ENCODE measurements at regions not wholly inside any gene's neighbourhood (a gene's known extent, or its start where the extent isn't known, plus 50 kb on each side); places are given as distances from the start of the nearest gene placed in this dataset.

DNA sequence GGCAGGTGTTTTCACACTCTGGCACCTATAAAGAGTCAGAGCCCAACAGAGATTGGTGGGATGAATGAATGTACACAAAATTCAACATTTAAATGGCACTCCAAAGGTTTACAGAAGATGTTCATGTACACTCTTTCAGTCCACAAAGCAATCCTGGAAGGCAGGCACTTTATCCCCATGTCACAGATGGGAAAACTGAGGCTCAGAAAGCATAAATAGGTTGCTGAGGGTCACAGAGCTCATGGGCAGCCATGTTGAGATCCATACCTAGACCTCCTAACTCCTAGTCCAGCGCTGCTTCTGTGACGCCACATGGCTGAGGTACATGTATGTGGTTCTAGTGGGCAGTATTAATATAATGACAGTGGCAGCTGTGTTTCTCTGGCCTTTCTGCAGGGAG is 157.7 kb upstream of the LHX1 start:
- Histone ChIP-seq H3K4me1 (ENCODE audit: control insufficient read depth in 2 of 2, insufficient read depth in 2 of 2, low read length in 2 of 2) (no peaks in the 10 kb centered on the region), H3K27me3 (ENCODE audit: control insufficient read depth in 2 of 2, insufficient read depth in 1 of 2, low read length in 1 of 2) (peaks cover 0 to 10% of the 10 kb centered on the region in 2 donors), H3K4me3 (ENCODE audit: low read length in 2 of 2) (no peak overlapping the region), H3K36me3 (ENCODE audit: control insufficient read depth in 2 of 2, insufficient read depth in 2 of 2, low read length in 1 of 2) (no peaks in the 10 kb centered on the region), H3K9me3 (ENCODE audit: control insufficient read depth in 2 of 2, insufficient read depth in 1 of 2, low read length in 1 of 2) (no peaks in the 10 kb centered on the region), H3K27ac (ENCODE audit: low read depth in 1 of 2, low read length in 1 of 2) (no peak overlapping the region)
- 99% methylated on average over 2 of the region's 2 CpGs for WGBS
- DNase-seq (ENCODE audit: low read depth in 6 of 9, low spot score in 9 of 9), result no peak

DNA sequence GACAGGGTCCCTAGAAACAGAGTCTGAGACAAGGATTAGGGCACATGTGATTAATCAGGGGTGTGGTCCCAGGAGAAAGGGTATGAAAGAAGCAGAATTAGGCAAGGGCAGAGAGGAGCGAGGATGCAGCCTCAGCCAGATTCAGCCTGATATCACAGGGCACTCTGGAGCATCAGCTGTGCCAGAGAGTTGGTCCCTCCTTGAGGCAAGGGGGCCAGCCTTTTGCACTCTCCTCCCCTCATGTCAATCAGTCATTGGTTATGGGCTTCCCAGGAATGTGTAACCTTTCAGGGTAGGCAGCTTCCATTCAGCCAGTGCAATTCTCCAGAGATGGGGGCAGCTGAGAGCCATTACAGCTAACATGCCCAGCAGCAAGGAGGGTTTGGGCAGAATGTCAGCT is 152.6 kb upstream of the LHX1 start:
- Histone ChIP-seq H3K36me3 (ENCODE audit: control insufficient read depth in 2 of 2, insufficient read depth in 2 of 2, low read length in 1 of 2) (no peaks in the 10 kb centered on the region), H3K9me3 (ENCODE audit: control insufficient read depth in 2 of 2, insufficient read depth in 1 of 2, low read length in 1 of 2) (no peaks in the 10 kb centered on the region), H3K27me3 (ENCODE audit: control insufficient read depth in 2 of 2, insufficient read depth in 1 of 2, low read length in 1 of 2) (peaks cover 0 to 4% of the 10 kb centered on the region in 2 donors), H3K4me1 (ENCODE audit: control insufficient read depth in 2 of 2, insufficient read depth in 2 of 2, low read length in 2 of 2) (no peaks in the 10 kb centered on the region), H3K4me3 (ENCODE audit: low read length in 2 of 2) (no peak overlapping the region), H3K27ac (ENCODE audit: low read depth in 1 of 2, low read length in 1 of 2) (no peak overlapping the region)
- WGBS, result 89% methylated on average over 1 of the region's 1 CpG
- DNase-seq (ENCODE audit: low read depth in 6 of 9, low spot score in 9 of 9), result no peak

DNA sequence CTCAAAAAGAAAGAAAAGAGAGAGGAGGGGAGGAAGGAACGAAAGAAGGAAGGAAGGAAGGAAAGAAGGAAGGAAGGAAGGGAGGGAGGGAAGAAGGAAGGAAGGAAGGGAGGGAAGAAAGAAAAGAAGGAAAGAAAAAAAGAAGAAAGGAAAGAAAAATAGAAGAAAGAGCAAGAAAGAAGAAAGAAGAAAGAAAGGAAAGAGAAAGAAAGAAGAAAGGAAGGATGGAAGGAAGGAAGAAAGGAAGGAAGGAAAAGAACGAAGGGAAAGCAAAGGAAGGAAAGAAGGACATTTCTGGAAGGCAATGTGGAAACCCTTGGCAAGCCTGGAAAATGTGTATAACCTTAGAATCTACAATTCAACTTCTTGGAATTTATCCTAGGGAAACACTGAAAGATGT is 150.4 kb upstream of the LHX1 start:
- DNase-seq (ENCODE audit: low read depth in 6 of 9, low spot score in 9 of 9), result no peak
- H3K4me3 ChIP-seq (ENCODE audit: low read length in 2 of 2), result no peak overlapping the region
- no peaks in the 10 kb centered on the region for H3K4me1 ChIP-seq (ENCODE audit: control insufficient read depth in 2 of 2, insufficient read depth in 2 of 2, low read length in 2 of 2)
- H3K27me3 ChIP-seq (ENCODE audit: control insufficient read depth in 2 of 2, insufficient read depth in 1 of 2, low read length in 1 of 2), result peaks cover 0 to 17% of the 10 kb centered on the region in 2 donors
- no peaks in the 10 kb centered on the region for H3K9me3 ChIP-seq (ENCODE audit: control insufficient read depth in 2 of 2, insufficient read depth in 1 of 2, low read length in 1 of 2)
- WGBS, result 84% methylated on average over 2 of the region's 2 CpGs
- H3K27ac ChIP-seq (ENCODE audit: low read depth in 1 of 2, low read length in 1 of 2), result no peak overlapping the region
- no peaks in the 10 kb centered on the region for H3K36me3 ChIP-seq (ENCODE audit: control insufficient read depth in 2 of 2, insufficient read depth in 2 of 2, low read length in 1 of 2)

DNA sequence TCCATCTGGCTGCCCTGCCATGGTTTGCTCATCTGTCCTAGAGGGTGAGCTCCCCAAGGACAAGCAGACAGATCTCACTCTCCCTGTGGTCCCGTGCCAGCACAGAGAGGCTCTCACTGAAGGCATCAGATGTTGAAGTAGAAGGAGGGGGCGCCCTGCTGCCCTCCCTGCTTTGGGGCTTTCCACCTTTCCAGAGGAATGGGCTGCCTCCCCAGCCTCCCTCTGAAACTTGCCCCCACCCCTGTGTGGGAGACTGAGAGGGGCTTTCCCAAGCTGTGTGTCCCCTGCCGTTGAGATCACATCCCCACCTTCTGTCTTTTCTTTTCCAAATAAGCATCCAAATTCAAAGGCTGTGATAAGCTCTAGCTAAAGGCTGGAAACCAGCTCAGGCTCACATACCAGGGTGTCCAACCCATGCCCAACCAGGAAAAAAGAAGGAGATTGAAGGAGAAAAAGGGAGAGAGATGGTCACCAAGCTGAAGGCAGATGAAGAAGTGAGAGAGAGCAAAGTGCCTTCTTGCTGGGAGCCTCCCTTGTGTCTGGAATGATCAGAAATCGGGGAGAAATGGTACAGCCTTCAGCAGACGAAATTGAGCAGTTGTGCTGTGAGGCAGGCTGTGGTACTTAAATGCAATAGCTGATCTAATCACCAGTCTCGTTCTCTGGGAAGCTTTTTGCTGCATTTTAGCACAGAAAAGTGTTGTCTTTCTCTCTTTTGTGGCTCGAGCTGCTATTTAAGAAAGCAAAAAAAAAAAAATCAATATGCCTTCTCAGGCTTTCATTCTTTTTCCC is 145.9 kb upstream of the LHX1 start:
- Histone ChIP-seq H3K36me3 (ENCODE audit: control insufficient read depth in 2 of 2, insufficient read depth in 2 of 2, low read length in 1 of 2) (no peaks in the 10 kb centered on the region), H3K27ac (ENCODE audit: low read depth in 1 of 2, low read length in 1 of 2) (no peak overlapping the region), H3K9me3 (ENCODE audit: control insufficient read depth in 2 of 2, insufficient read depth in 1 of 2, low read length in 1 of 2) (no peaks in the 10 kb centered on the region), H3K27me3 (ENCODE audit: control insufficient read depth in 2 of 2, insufficient read depth in 1 of 2, low read length in 1 of 2) (peaks cover 0 to 26% of the 10 kb centered on the region in 2 donors), H3K4me1 (ENCODE audit: control insufficient read depth in 2 of 2, insufficient read depth in 2 of 2, low read length in 2 of 2) (no peaks in the 10 kb centered on the region), H3K4me3 (ENCODE audit: low read length in 2 of 2) (no peak overlapping the region)
- no peak for DNase-seq (ENCODE audit: low read depth in 6 of 9, low spot score in 9 of 9)
- WGBS, result 36% methylated on average over 7 of the region's 7 CpGs

GRCh38 chr17:36791942-36792475 is 145.3 kb upstream of the LHX1 start:
- 54% methylated on average over 13 of the region's 13 CpGs for WGBS
- H3K27me3 ChIP-seq (ENCODE audit: control insufficient read depth in 2 of 2, insufficient read depth in 1 of 2, low read length in 1 of 2), result peaks cover 0 to 26% of the 10 kb centered on the region in 2 donors

DNA sequence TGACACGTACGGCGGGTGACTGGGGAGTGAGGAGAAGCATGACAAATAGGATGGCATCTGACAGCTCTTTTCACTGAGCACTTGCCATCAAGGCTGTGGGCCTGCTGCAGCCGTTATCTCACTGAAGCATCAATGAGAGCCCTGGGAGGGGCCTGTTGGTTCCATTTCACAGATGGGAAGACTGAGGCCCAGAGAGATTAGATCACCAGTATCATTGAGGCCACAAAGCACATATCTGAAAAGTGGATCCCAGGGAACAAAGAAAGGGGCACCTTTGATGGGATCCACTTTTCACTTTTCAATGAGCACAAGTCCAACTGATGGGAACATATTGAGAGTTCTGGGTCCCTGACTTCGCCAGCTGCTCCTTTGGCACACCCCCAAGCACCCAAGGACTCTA is 144.4 kb upstream of the LHX1 start:
- no peak for DNase-seq (ENCODE audit: low read depth in 6 of 9, low spot score in 9 of 9)
- no peak overlapping the region for H3K27ac ChIP-seq (ENCODE audit: low read depth in 1 of 2, low read length in 1 of 2)
- no peaks in the 10 kb centered on the region for H3K36me3 ChIP-seq (ENCODE audit: control insufficient read depth in 2 of 2, insufficient read depth in 2 of 2, low read length in 1 of 2)
- WGBS, result 92% methylated on average over 5 of the region's 5 CpGs
- no peaks in the 10 kb centered on the region for H3K4me1 ChIP-seq (ENCODE audit: control insufficient read depth in 2 of 2, insufficient read depth in 2 of 2, low read length in 2 of 2)
- peaks cover 0 to 26% of the 10 kb centered on the region in 2 donors for H3K27me3 ChIP-seq (ENCODE audit: control insufficient read depth in 2 of 2, insufficient read depth in 1 of 2, low read length in 1 of 2)
- H3K4me3 ChIP-seq (ENCODE audit: low read length in 2 of 2), result no peak overlapping the region
- H3K9me3 ChIP-seq (ENCODE audit: control insufficient read depth in 2 of 2, insufficient read depth in 1 of 2, low read length in 1 of 2), result no peaks in the 10 kb centered on the region

More at GRCh38 chr17:36791942-36792475, 145.3 kb upstream of the LHX1 start:
- Histone ChIP-seq H3K27ac (ENCODE audit: low read depth in 1 of 2, low read length in 1 of 2) (no peak overlapping the region), H3K9me3 (ENCODE audit: control insufficient read depth in 2 of 2, insufficient read depth in 1 of 2, low read length in 1 of 2) (no peaks in the 10 kb centered on the region), H3K4me3 (ENCODE audit: low read length in 2 of 2) (no peak overlapping the region), H3K36me3 (ENCODE audit: control insufficient read depth in 2 of 2, insufficient read depth in 2 of 2, low read length in 1 of 2) (no peaks in the 10 kb centered on the region), H3K4me1 (ENCODE audit: control insufficient read depth in 2 of 2, insufficient read depth in 2 of 2, low read length in 2 of 2) (no peaks in the 10 kb centered on the region)
- no peak for DNase-seq (ENCODE audit: low read depth in 6 of 9, low spot score in 9 of 9)

DNA sequence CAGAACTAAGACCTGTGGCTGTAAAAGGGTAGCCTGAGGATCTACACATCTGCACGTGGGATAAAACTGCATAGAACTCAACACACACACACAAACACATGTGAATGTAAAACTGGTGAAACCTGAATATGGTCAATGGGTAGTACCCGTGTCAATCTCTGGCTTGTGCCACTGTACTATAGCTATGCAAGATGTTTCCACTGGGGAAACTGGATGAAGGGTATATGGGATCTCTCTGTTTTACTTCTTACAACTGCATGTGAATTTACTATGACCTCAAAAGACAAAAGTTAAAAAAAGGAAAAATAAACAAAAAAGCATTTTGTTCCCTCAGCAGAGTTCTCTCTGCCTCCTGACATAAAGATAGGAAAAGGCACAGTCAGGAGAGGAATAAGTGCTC is 143.3 kb upstream of the LHX1 start:
- Histone ChIP-seq H3K4me1 (ENCODE audit: control insufficient read depth in 2 of 2, insufficient read depth in 2 of 2, low read length in 2 of 2) (no peaks in the 10 kb centered on the region), H3K4me3 (ENCODE audit: low read length in 2 of 2) (no peak overlapping the region), H3K9me3 (ENCODE audit: control insufficient read depth in 2 of 2, insufficient read depth in 1 of 2, low read length in 1 of 2) (no peaks in the 10 kb centered on the region), H3K27ac (ENCODE audit: low read depth in 1 of 2, low read length in 1 of 2) (no peak overlapping the region), H3K36me3 (ENCODE audit: control insufficient read depth in 2 of 2, insufficient read depth in 2 of 2, low read length in 1 of 2) (no peaks in the 10 kb centered on the region), H3K27me3 (ENCODE audit: control insufficient read depth in 2 of 2, insufficient read depth in 1 of 2, low read length in 1 of 2) (peaks cover 0 to 26% of the 10 kb centered on the region in 2 donors)
- 94% methylated on average over 2 of the region's 2 CpGs for WGBS
- no peak for DNase-seq (ENCODE audit: low read depth in 6 of 9, low spot score in 9 of 9)

DNA sequence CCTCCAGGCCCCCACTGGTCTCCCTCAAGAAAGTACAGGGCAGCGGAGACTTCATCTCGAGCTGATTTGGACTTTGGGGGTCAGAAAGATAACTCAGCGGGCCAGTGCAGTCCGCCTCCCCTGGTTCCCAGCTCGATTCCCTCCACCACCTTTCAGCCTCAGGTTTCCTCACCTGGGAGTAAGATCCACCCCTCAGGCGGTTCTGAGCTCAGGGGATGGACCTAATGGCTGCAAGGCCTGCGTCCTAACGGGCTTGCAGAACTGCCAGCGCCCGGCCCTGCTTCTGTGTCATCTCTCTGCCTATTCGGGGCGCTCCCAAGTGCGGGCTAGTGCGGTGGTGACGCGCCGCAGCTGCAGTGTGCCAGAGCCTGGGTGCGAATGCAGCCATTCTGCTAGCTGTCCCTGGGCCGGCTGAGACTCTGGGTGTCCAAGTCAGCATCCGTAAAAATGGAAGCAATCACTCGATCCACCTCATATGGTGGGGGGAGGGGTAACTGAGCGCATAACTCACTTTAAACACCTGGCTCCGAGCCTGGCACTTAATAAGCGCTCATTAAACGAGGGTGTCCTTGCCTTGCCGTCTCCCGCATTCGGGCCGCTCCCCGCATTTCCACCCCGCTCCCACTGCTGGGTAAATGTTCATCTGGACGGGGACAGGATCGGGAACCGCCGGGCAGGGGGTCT is 129.6 kb upstream of the LHX1 start:
- 21% methylated on average over 35 of the region's 35 CpGs for WGBS
- Histone ChIP-seq H3K27me3 (ENCODE audit: control insufficient read depth in 2 of 2, insufficient read depth in 1 of 2, low read length in 1 of 2) (peaks cover 54 to 84% of the 10 kb centered on the region in 2 donors), H3K4me1 (ENCODE audit: control insufficient read depth in 2 of 2, insufficient read depth in 2 of 2, low read length in 2 of 2) (no peaks in the 10 kb centered on the region), H3K9me3 (ENCODE audit: control insufficient read depth in 2 of 2, insufficient read depth in 1 of 2, low read length in 1 of 2) (no peaks in the 10 kb centered on the region), H3K4me3 (ENCODE audit: low read length in 2 of 2) (no peak overlapping the region), H3K36me3 (ENCODE audit: control insufficient read depth in 2 of 2, insufficient read depth in 2 of 2, low read length in 1 of 2) (no peaks in the 10 kb centered on the region), H3K27ac (ENCODE audit: low read depth in 1 of 2, low read length in 1 of 2) (no peak overlapping the region)
- no peak for DNase-seq (ENCODE audit: low read depth in 6 of 9, low spot score in 9 of 9)

- H3K4me3 ChIP-seq (ENCODE audit: low read length in 2 of 2), result no peak overlapping the region
- H3K27ac ChIP-seq (ENCODE audit: low read depth in 1 of 2, low read length in 1 of 2), result no peak overlapping the region
- DNase-seq (ENCODE audit: low read depth in 6 of 9, low spot score in 9 of 9), result no peak
- no peaks in the 10 kb centered on the region for H3K9me3 ChIP-seq (ENCODE audit: control insufficient read depth in 2 of 2, insufficient read depth in 1 of 2, low read length in 1 of 2)
- WGBS, result 4% methylated on average over 60 of the region's 60 CpGs
- H3K4me1 ChIP-seq (ENCODE audit: control insufficient read depth in 2 of 2, insufficient read depth in 2 of 2, low read length in 2 of 2), result no peaks in the 10 kb centered on the region
- H3K36me3 ChIP-seq (ENCODE audit: control insufficient read depth in 2 of 2, insufficient read depth in 2 of 2, low read length in 1 of 2), result no peaks in the 10 kb centered on the region
- peaks cover 54 to 90% of the 10 kb centered on the region in 2 donors for H3K27me3 ChIP-seq (ENCODE audit: control insufficient read depth in 2 of 2, insufficient read depth in 1 of 2, low read length in 1 of 2)
Measured at GRCh38 chr17:36808180-36808661, 129.1 kb upstream of the LHX1 start.

Measured in thymus (tissue), 11 donors.